HAP-1 (cell line): ENCODE measurements at regions not wholly inside any gene's neighbourhood (a gene's known extent, or its start where the extent isn't known, plus 50 kb on each side); places are given as distances from the start of the nearest gene placed in this dataset.

ENCODE experiments used
- DNase-seq, 2 experiments: peaks; one replicate each; pipeline ENCODE4 v3.0.0-alpha.2; 2016 to 2020; ENCODE audit warnings: low spot score in 2 of 2
- H3K27me3 ChIP-seq: fragments of 250-450 bp; sonication (Bioruptor Pico); 2 replicates; pipeline ENCODE4 v1.5.1; 2020; ENCODE audit warnings: low read depth, mild to moderate bottlenecking, moderate library complexity
- H3K36me3 ChIP-seq: fragments of 250-450 bp; sonication (Bioruptor Pico); replicated peaks from 2 replicates; pipeline ENCODE4 v1.5.1; 2020; ENCODE audit warnings: mild to moderate bottlenecking
- H3K4me1 ChIP-seq: fragments of 250-450 bp; sonication (Bioruptor Pico); 2 replicates; pipeline ENCODE4 v1.5.1; 2020; ENCODE audit warnings: mild to moderate bottlenecking
- H3K4me3 ChIP-seq: fragments of 250-450 bp; sonication (Bioruptor Pico); 2 replicates; pipeline ENCODE4 v1.5.1; 2020; ENCODE audit warnings: mild to moderate bottlenecking, moderate library complexity
- H3K9me3 ChIP-seq: fragments of 250-450 bp; sonication (Bioruptor Pico); 2 replicates; pipeline ENCODE4 v1.5.1; 2020; ENCODE audit warnings: mild to moderate bottlenecking, moderate library complexity
- in situ Hi-C: fragments of 300-500 bp; cut with MboI; formaldehyde crosslinking; loops from 3 replicates; pipeline ENCODE4 v1.14.3; 2020; ENCODE audit warnings: low sequenced_read_pairs, inconsistent platforms, mixed read lengths

DNA sequence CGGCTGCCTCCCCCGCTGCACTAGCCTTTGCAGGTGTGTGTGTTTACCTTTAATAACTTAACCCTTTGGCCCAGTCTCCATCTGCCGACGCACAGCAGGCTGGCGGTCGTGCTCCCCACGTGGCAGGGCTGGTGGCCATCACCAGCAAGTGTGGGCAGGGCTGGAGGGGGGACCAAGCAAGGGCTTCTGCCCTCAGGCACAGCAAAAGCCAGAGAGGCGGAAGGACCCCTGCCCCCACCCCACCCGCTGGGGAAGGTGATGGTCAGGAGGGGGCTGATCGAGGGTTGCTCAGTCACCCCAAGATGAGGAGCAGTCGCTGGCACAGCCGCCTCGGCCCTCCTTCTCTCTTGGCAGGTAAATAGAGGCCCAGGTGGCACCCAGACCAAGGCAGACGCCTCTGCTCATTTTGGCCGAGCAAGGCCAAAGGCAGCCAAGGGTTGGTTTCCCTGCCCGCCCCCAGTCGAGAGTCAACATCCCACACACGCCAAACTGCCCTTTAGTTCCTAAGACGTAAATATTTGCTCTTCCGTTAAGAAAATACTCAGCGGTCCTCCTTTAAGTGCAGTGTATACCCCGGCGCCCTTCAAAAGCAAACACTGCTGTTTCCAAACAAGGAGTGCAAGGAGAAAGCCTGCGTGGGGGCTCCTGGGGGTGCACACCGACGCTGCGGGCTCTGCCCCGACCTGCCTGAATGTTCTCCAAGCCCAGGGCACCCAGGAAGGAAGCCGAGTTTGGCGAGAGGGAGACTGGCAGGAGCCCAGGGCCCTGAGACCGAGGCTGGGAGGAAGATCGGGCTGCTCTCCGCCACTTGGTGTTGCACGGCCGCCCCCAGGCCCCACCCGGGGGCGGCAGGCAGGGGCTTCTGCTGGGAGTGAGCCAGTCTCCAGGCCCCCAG, 82.7 kb downstream of the SIK1 start:
- no peak overlapping the region for H3K4me3 ChIP-seq

GRCh38 chr21:43343095-43343991, 83.6 kb downstream of the SIK1 start:
- H3K27me3 ChIP-seq, result no peaks in the 10 kb centered on the region

More for the DNA sequence above, 82.7 kb downstream of the SIK1 start:
- H3K9me3 ChIP-seq, result no peaks in the 10 kb centered on the region
- in situ Hi-C loops, result no loop called here
- no peak for DNase-seq
- H3K27me3 ChIP-seq, result no peaks in the 10 kb centered on the region
- no peaks in the 10 kb centered on the region for H3K36me3 ChIP-seq
- no peaks in the 10 kb centered on the region for H3K4me1 ChIP-seq

GRCh38 chr21:43342301-43342881, 84.5 kb downstream of the SIK1 start:
- H3K4me1 ChIP-seq, result no peaks in the 10 kb centered on the region

More at GRCh38 chr21:43343095-43343991, 83.6 kb downstream of the SIK1 start:
- Histone ChIP-seq H3K4me3 (no peak overlapping the region), H3K36me3 (no peaks in the 10 kb centered on the region), H3K4me1 (no peaks in the 10 kb centered on the region), H3K9me3 (no peaks in the 10 kb centered on the region)
- in situ Hi-C loops, result no loop called here
- DNase-seq, result no peak

DNA sequence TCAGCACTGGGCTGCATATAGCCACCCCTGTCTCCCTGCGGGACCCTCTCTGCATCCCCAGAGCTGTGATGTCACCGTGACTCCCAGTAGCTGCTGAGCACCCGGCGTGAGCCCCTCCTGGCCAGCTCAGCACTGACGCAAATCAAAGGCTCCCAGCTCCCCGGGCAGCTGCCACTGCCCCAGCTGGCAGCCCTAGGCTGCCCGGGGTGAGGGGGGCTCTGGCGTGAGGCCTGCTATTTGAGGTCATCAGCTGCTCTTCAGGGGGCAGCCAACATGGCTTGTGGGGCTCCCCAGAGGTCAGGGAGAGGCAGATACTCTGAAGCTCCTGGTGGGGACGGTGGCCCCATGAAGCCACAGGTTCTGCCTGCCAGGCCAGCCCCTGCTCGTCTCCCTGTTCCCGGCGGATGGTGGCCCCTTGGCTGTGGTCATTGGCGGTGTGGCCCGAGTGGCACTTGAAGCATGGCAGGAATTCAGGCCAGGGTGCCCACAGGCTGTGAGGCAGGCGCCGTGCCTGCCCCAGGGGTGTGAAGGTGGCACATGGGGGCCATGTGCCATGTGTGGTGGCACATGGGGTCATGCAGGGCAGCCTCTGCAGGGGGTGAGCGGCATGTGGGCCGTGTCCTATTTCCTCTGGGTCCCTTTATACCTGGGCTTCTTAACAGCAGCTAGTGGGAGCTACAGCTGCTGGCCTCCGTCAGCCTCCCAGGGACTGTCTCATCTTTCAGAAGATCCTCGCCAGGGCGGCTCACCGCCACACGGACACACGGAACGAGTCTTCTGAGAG, 85.4 kb downstream of the SIK1 start:
- H3K36me3 ChIP-seq, result no peaks in the 10 kb centered on the region
- H3K4me1 ChIP-seq, result no peaks in the 10 kb centered on the region
- in situ Hi-C loops, result no loop called here
- H3K9me3 ChIP-seq, result no peaks in the 10 kb centered on the region
- H3K27me3 ChIP-seq, result no peaks in the 10 kb centered on the region
- DNase-seq, result no peak
- no peak overlapping the region for H3K4me3 ChIP-seq

More at GRCh38 chr21:43342301-43342881, 84.5 kb downstream of the SIK1 start:
- Histone ChIP-seq H3K27me3 (no peaks in the 10 kb centered on the region), H3K36me3 (no peaks in the 10 kb centered on the region), H3K4me3 (no peak overlapping the region), H3K9me3 (no peaks in the 10 kb centered on the region)
- no peak for DNase-seq
- in situ Hi-C loops, result no loop called here

DNA sequence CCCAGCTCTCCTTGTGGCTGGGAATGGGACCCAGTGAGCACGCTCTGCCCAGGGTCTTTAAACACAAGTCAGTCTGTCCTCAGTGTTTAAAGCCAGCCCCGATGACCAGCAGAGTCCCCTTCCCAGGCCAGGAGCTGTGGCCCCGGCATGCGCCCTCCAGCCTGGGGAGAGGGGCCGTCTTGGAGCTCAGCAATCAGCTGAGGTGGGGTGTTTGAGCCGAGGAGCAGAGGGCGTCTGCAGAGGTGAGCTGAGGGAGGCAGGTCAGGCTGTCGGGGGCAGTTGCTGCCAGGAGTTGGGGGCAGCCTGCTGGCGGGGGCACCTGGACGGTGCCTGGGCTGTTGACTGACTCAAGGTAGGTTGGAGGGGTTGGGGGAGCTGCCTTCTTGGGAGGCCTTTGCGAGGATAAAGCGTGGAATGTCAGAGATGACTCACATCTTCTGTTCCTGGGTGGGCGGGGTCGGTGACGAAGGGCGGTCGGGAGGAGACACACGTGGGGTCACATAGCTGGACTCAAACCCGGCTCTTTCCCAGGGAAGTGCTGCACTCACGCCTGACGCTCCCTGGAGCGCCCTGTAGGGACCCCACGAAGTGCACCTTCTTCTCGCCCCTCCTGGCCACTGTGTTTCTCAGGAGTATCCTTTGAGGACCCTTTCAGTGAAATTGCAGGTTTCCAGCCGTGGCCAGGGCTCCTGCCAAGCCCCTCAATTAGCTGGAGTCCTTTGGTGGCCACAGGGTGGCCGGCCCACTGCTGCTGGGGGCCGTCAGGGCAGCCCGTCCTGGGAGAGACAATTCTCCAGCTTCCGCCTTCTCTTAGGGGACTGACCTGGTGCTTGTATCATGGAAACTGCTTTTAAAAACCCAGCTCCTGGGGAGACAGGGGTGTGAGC, 86.2 kb downstream of the SIK1 start:
- in situ Hi-C loops, result no loop called here
- no peak overlapping the region for H3K4me3 ChIP-seq
- H3K9me3 ChIP-seq, result no peaks in the 10 kb centered on the region
- peak in 1 of 2 experiments; percentile 54 for DNase-seq
- no peaks in the 10 kb centered on the region for H3K36me3 ChIP-seq
- no peaks in the 10 kb centered on the region for H3K27me3 ChIP-seq
- no peaks in the 10 kb centered on the region for H3K4me1 ChIP-seq

GRCh38 chr21:43339668-43340067, 87.3 kb downstream of the SIK1 start:
- Histone ChIP-seq H3K9me3 (no peaks in the 10 kb centered on the region), H3K4me3 (no peak overlapping the region), H3K36me3 (no peaks in the 10 kb centered on the region), H3K27me3 (no peaks in the 10 kb centered on the region), H3K4me1 (no peaks in the 10 kb centered on the region)
- DNase-seq, result no peak
- in situ Hi-C loops, result no loop called here

- Histone ChIP-seq H3K4me1 (no peaks in the 10 kb centered on the region), H3K4me3 (no peak overlapping the region), H3K36me3 (no peaks in the 10 kb centered on the region), H3K27me3 (no peaks in the 10 kb centered on the region), H3K9me3 (no peaks in the 10 kb centered on the region)
- in situ Hi-C loops, result no loop called here
- no peak for DNase-seq
Observed at GRCh38 chr21:43338951-43339350, 88.0 kb downstream of the SIK1 start.

DNA sequence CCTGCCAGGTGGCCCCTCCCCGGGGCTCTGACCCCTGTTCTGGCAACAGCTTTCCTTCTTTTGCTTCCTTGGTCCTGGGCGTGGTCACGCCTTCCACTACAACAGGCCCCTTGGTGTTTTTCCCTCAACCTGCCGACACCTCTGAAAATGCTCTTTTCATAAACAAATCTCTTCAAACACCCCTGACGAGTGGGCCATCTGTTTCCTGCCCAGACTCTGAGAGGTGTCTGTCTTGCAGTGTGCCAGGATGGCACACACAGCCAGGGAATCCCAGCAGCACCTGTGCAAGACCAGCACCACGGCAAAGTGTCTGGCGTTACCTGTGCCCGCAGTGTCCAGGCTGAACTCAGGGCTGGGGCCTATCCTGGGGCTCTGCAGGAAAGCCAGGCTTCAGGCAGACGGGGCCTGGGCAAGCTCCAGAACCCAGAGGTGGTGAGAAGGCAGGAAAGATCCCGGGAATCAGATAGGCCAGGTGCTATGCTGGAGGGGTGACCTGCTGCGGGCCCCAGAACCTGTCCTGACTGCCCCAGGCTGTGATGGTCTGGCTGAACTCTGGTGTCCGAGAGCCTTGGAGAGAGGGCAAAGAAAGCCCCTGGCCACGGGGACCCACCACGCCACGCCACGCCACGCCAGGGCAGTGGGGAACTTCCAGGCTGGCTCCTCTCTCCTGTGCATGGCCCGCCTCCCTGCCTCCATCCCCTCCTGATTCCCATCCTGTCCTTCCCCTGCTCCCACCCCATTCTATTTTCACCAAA, 88.9 kb downstream of the SIK1 start:
- Histone ChIP-seq H3K27me3 (no peaks in the 10 kb centered on the region), H3K36me3 (no peaks in the 10 kb centered on the region), H3K4me3 (no peak overlapping the region), H3K4me1 (peaks cover 6% of the 10 kb centered on the region), H3K9me3 (no peaks in the 10 kb centered on the region)
- DNase-seq, result no peak
- in situ Hi-C loops, result no loop called here

- DNase-seq, result no peak
Observed at GRCh38 chr21:43335119-43335518, 91.8 kb downstream of the SIK1 start.

DNA sequence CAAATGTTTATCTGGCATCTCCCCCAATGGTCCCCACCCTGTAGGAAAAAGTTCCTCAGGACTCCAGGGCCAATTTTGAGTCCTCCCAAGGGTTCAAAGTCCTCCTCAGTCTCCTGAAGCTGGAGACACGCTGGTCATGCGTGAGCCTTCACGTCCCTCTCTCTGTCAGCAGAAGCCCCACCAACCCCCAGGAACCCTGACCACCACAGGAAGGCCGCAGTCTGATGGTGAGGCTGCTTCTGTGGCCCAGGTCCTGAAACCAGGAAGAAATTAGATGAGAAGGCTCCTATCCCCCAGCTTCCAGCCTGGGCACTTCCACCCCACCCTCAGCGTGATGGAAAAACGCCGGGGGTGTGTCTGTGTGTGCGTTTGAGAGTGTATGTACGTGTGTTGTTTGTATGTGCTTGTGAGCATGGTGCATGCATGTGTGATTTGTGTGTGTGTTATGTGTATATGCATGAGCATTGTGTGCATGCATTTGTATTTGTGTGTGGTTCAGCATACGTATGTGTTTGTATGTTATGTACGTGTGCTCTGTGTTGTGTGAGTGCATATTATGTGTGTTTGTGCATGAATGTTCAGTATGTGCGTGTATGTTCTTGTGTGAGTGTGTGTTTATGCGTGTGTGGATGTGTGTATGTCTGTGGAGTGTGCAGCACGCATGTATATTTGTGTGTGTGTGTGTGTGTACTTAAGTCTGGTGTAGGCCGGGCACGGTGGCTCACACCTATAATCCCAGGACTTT, 92.5 kb downstream of the SIK1 start:
- no peak overlapping the region for H3K4me3 ChIP-seq
- H3K36me3 ChIP-seq, result no peaks in the 10 kb centered on the region
- no peaks in the 10 kb centered on the region for H3K9me3 ChIP-seq
- in situ Hi-C loops, result no loop called here
- no peak for DNase-seq
- peaks cover 8% of the 10 kb centered on the region for H3K4me1 ChIP-seq
- no peaks in the 10 kb centered on the region for H3K27me3 ChIP-seq

More at GRCh38 chr21:43335119-43335518, 91.8 kb downstream of the SIK1 start:
- in situ Hi-C loops, result no loop called here
- Histone ChIP-seq H3K9me3 (no peaks in the 10 kb centered on the region), H3K4me1 (peaks cover 8% of the 10 kb centered on the region), H3K4me3 (no peak overlapping the region), H3K36me3 (no peaks in the 10 kb centered on the region), H3K27me3 (no peaks in the 10 kb centered on the region)

GRCh38 chr21:43333298-43334062, 93.5 kb downstream of the SIK1 start:
- H3K36me3 ChIP-seq, result no peaks in the 10 kb centered on the region
- no peak overlapping the region for H3K4me3 ChIP-seq
- no peaks in the 10 kb centered on the region for H3K9me3 ChIP-seq
- in situ Hi-C loops, result no loop called here
- DNase-seq, result peak; percentile 12 to 72
- H3K4me1 ChIP-seq, result peaks cover 8% of the 10 kb centered on the region
- no peaks in the 10 kb centered on the region for H3K27me3 ChIP-seq
